IMR-90 (cell line): ENCODE measurements at regions not wholly inside any gene's neighbourhood (a gene's known extent, or its start where the extent isn't known, plus 50 kb on each side); places are given as distances from the start of the nearest gene placed in this dataset.

Experiments used
- ATAC-seq: fragments of 200-7000 bp; cut with Tn5 transposase; 2 replicates; pipeline ENCODE4 v1.9.1; 2020; ENCODE audit warnings: low read depth, mild to moderate bottlenecking, moderate library complexity
- BruUV-seq: library from RNA; stranded (reverse); fragments of 400-500 nt; replicated peaks from 2 replicates; lab custom pipeline; 2021; lab: Mats Ljungman, UMichigan
- CTCF ChIA-PET: fragments of 300-600 bp; formaldehyde crosslinking; extraction: SDS; loops from one replicate; lab custom pipeline; 2021; ENCODE audit warnings: antibody characterized with exemption; lab: Yijun Ruan, JAX
- POLR2A ChIA-PET: fragments of 300-600 bp; sonication (Branson Sonifier 250); formaldehyde crosslinking; loops from one replicate; lab custom pipeline; 2022; ENCODE audit warnings: antibody characterized with exemption; ENCODE audit not compliant: unreplicated experiment; lab: Charles Lee
- DNase-seq: peaks from one replicate; pipeline ENCODE4 v3.0.0; 2013
- H2AFZ ChIP-seq: replicated peaks from 2 replicates; pipeline ENCODE3; 2013; ENCODE audit warnings: low read length, mild to moderate bottlenecking; ENCODE audit not compliant: poor library complexity
- H2AK5ac ChIP-seq: 2 replicates; pipeline ENCODE4 v1.6.1; 2013; ENCODE audit warnings: low read depth, low read length, inconsistent platforms
- H2AK9ac ChIP-seq: replicated peaks from 2 replicates; pipeline ENCODE3; 2013; ENCODE audit warnings: mild to moderate bottlenecking, low read depth, low read length, moderate library complexity; ENCODE audit not compliant: poor library complexity
- H2BK120ac ChIP-seq: 2 replicates; pipeline ENCODE4 v1.6.1; 2013; ENCODE audit warnings: low read depth, low read length, inconsistent platforms
- H2BK15ac ChIP-seq: 3 replicates; pipeline ENCODE4 v1.6.1; 2013; ENCODE audit warnings: low read depth, low read length, inconsistent platforms
- H2BK20ac ChIP-seq: 2 replicates; pipeline ENCODE4 v1.6.1; 2013; ENCODE audit warnings: low read depth, mild to moderate bottlenecking, inconsistent platforms, low read length, moderate library complexity
- H2BK5ac ChIP-seq: 2 replicates; pipeline ENCODE4 v1.6.1; 2013; ENCODE audit warnings: mild to moderate bottlenecking, low read depth, low read length, inconsistent platforms; ENCODE audit not compliant: poor library complexity, severe bottlenecking
- H3K14ac ChIP-seq: replicated peaks from 2 replicates; pipeline ENCODE4 v1.6.1; 2013; ENCODE audit warnings: low read depth, low read length, inconsistent platforms
- H3K18ac ChIP-seq: 2 replicates; pipeline ENCODE4 v1.6.1; 2013; ENCODE audit warnings: low read depth, low read length, control low read depth
- H3K23ac ChIP-seq: 2 replicates; pipeline ENCODE4 v1.6.1; 2013; ENCODE audit warnings: low read depth, low read length, inconsistent platforms
- H3K27ac ChIP-seq: 2 replicates; pipeline ENCODE4 v1.5.1; 2013; ENCODE audit warnings: mild to moderate bottlenecking, control low read depth, low read length; ENCODE audit not compliant: insufficient read depth
- H3K27me3 ChIP-seq: 2 replicates; pipeline ENCODE4 v1.6.1; 2013; ENCODE audit warnings: low read length; ENCODE audit not compliant: control insufficient read depth, insufficient read depth
- H3K36me3 ChIP-seq: 2 replicates; pipeline ENCODE4 v1.6.1; 2013; ENCODE audit warnings: low read length, mixed read lengths; ENCODE audit not compliant: control insufficient read depth, insufficient read depth
- H3K4ac ChIP-seq: 2 replicates; pipeline ENCODE4 v1.6.1; 2013; ENCODE audit warnings: low read depth, low read length, inconsistent platforms
- H3K4me1 ChIP-seq: 2 replicates; pipeline ENCODE4 v1.6.1; 2013; ENCODE audit warnings: low read length, mixed read lengths; ENCODE audit not compliant: control insufficient read depth, insufficient read depth
- H3K4me2 ChIP-seq: 2 replicates; pipeline ENCODE4 v1.6.1; 2013; ENCODE audit warnings: low read depth, mild to moderate bottlenecking, control low read depth, low read length, moderate library complexity
- H3K4me3 ChIP-seq: 2 replicates; pipeline ENCODE4 v1.5.1; 2013; ENCODE audit warnings: low read depth, mild to moderate bottlenecking, control low read depth, low read length, moderate library complexity; ENCODE audit not compliant: insufficient read depth
- H3K56ac ChIP-seq: 2 replicates; pipeline ENCODE4 v1.6.1; 2013; ENCODE audit warnings: low read length, inconsistent platforms; ENCODE audit not compliant: insufficient read depth; ENCODE audit errors: extremely low read depth
- H3K79me1 ChIP-seq, 2 experiments: 2 replicates each; pipeline ENCODE4 v1.6.1; 2013; ENCODE audit warnings: low read length in 2 of 2, inconsistent platforms in 1 of 2, low read depth in 1 of 2
- H3K9ac ChIP-seq: 2 replicates; pipeline ENCODE4 v1.6.1; 2013; ENCODE audit warnings: low read depth, low read length, control low read depth
- H3K9me1 ChIP-seq: 2 replicates; pipeline ENCODE4 v1.6.1; 2013; ENCODE audit warnings: low read length, inconsistent platforms; ENCODE audit not compliant: insufficient read depth
- H3K9me3 ChIP-seq: 2 replicates; pipeline ENCODE4 v1.6.1; 2013; ENCODE audit warnings: low read length; ENCODE audit not compliant: control insufficient read depth, insufficient read depth
- H4K20me1 ChIP-seq: 2 replicates; pipeline ENCODE4 v1.6.1; 2013; ENCODE audit warnings: low read length, inconsistent platforms; ENCODE audit not compliant: insufficient read depth
- H4K5ac ChIP-seq: 2 replicates; pipeline ENCODE4 v1.6.1; 2013; ENCODE audit warnings: mild to moderate bottlenecking, low read depth, low read length, control low read depth
- H4K8ac ChIP-seq, 2 experiments: 2 replicates each; pipeline ENCODE4 v1.6.1; 2013; ENCODE audit warnings: low read depth in 2 of 2, low read length in 2 of 2, control low read depth in 1 of 2, inconsistent platforms in 1 of 2
- H4K91ac ChIP-seq: 2 replicates; pipeline ENCODE4 v1.6.1; 2013; ENCODE audit warnings: low read depth, low read length, inconsistent platforms; ENCODE audit not compliant: insufficient read depth
- BHLHE40 ChIP-seq: fragments of 150-350 bp; IDR thresholded peaks from 2 replicates; pipeline ENCODE4 v1.6.1; 2016; ENCODE audit warnings: mild to moderate bottlenecking, low read depth, low read length
- CEBPB ChIP-seq: IDR thresholded peaks from 2 replicates; pipeline ENCODE4 v1.6.1; 2012; ENCODE audit warnings: low read depth, low read length, improper control_type of control experiment
- CHD1 ChIP-seq: IDR thresholded peaks from 2 replicates; pipeline ENCODE4 v1.6.1; 2012; ENCODE audit warnings: low read depth, low read length, improper control_type of control experiment
- FOS ChIP-seq: fragments of 150-350 bp; IDR thresholded peaks from 2 replicates; pipeline ENCODE4 v1.6.1; 2016; ENCODE audit warnings: low read depth, low read length
- MAFK ChIP-seq: IDR thresholded peaks from 2 replicates; pipeline ENCODE4 v1.6.1; 2012; ENCODE audit warnings: low read depth, low read length, improper control_type of control experiment
- MXI1 ChIP-seq: IDR thresholded peaks from 2 replicates; pipeline ENCODE4 v1.6.1; 2012; ENCODE audit warnings: low read depth, mild to moderate bottlenecking, low read length, moderate library complexity, borderline replicate concordance
- NFE2L2 ChIP-seq: fragments of 150-350 bp; IDR thresholded peaks from 2 replicates; pipeline ENCODE4 v1.6.1; 2016; ENCODE audit warnings: low read depth, mild to moderate bottlenecking, low read length
- POLR2A ChIP-seq: IDR thresholded peaks from 2 replicates; pipeline ENCODE4 v1.6.1; 2012; ENCODE audit warnings: mild to moderate bottlenecking, low read depth, low read length
- RAD21 ChIP-seq: IDR thresholded peaks from 2 replicates; pipeline ENCODE4 v1.6.1; 2012; ENCODE audit warnings: low read length, improper control_type of control experiment
- RCOR1 ChIP-seq: IDR thresholded peaks from 2 replicates; pipeline ENCODE4 v1.6.1; 2012; ENCODE audit warnings: mild to moderate bottlenecking, low read length, improper control_type of control experiment; ENCODE audit not compliant: insufficient replicate concordance
- RFX5 ChIP-seq: IDR thresholded peaks from 2 replicates; pipeline ENCODE4 v1.8.0; 2012; ENCODE audit warnings: low read depth, mild to moderate bottlenecking, low read length, moderate library complexity
- SMC3 ChIP-seq: fragments of 150-350 bp; IDR thresholded peaks from 2 replicates; pipeline ENCODE4 v1.6.1; 2016; ENCODE audit warnings: low read depth, mild to moderate bottlenecking, antibody characterized with exemption, low read length, moderate library complexity
- WGBS, 2 experiments: methylation state at CpG; one replicate each; pipeline versions ENCODE4 v1.1.5 to v1.1.7; 2013; ENCODE audit warnings: missing lambda C conversion rate in 2 of 2; ENCODE audit not compliant: insufficient read length in 1 of 2; ENCODE audit errors: extremely low coverage in 2 of 2; 5-methylcytosine and 5-hydroxymethylcytosine counted together
- dilution Hi-C: fragments of 300-500 bp; cut with HindIII; formaldehyde crosslinking; loops from one replicate; pipeline ENCODE4 v1.14.3; 2018; ENCODE audit warnings: low sequenced_read_pairs; ENCODE audit not compliant: unreplicated experiment
- in situ Hi-C: fragments of 300-500 bp; cut with MboI; formaldehyde crosslinking; loops from 3 replicates; pipeline ENCODE4 v1.14.3; 2019; ENCODE audit warnings: low sequenced_read_pairs, inconsistent platforms, mixed read lengths
- intact Hi-C: fragments of 100-400 bp; cut with micrococcal nuclease; formaldehyde crosslinking; loops from 2 replicates; pipeline ENCODE4 v1.10.0; 2022
- TF ChIP-seq, protein P1 (sequence below): fragments of 150-350 bp; IDR thresholded peaks from 2 replicates; pipeline ENCODE4 v1.6.1; 2017; ENCODE audit warnings: mild to moderate bottlenecking, antibody characterized with exemption, low read length, low read depth
- TF ChIP-seq, protein P2 (sequence below): fragments of 150-350 bp; IDR thresholded peaks from 2 replicates; pipeline ENCODE4 v1.6.1; 2016; ENCODE audit warnings: low read depth, mild to moderate bottlenecking, low read length, moderate library complexity, borderline replicate concordance
- TF ChIP-seq, protein P3 (sequence below): conservative IDR thresholded peaks from 2 replicates; pipeline ENCODE4 v1.5.1; 2012; ENCODE audit warnings: mild to moderate bottlenecking, low read depth, low read length, improper control_type of control experiment

DNA sequence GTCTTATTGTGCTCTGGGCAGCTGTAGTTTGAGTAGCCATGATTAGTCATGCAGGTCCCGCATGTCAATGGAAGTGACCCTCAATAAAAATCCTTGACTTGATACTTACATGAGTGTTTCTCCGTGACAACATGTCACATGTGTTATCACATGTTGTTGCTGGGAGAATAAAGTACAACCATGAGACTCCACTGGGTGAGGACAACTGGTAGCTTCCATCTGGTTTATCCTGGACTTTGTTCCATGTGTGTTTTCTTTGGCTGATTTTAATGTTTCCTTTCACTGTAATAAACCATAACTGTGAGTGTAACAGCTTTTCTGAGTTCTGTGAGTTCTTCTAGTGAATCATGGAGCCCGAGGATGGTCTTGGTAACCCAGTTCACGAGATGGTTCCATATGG is 63.1 kb upstream of the NDN start:
- Histone ChIP-seq H2BK120ac (no peak overlapping the region), H3K4me2 (no peak overlapping the region), H4K8ac (no peak overlapping the region), H3K9me3 (peaks cover 13% of the 10 kb centered on the region), H3K4me3 (no peak overlapping the region), H3K14ac (no peak overlapping the region), H3K56ac (no peak overlapping the region), H3K79me1 (no peaks in the 10 kb centered on the region), H2AK9ac (no peak overlapping the region), H2AFZ (no peak overlapping the region), H2AK5ac (no peak overlapping the region), H2BK15ac (no peak overlapping the region), H3K27ac (no peak overlapping the region), H3K9ac (no peak overlapping the region), H2BK5ac (no peak overlapping the region), H3K27me3 (no peaks in the 10 kb centered on the region), H3K4me1 (no peaks in the 10 kb centered on the region), H4K20me1 (no peaks in the 10 kb centered on the region), H3K9me1 (no peaks in the 10 kb centered on the region), H3K23ac (no peak overlapping the region), H2BK20ac (no peak overlapping the region), H4K91ac (no peak overlapping the region), H3K36me3 (no peaks in the 10 kb centered on the region), H3K18ac (no peak overlapping the region), H3K4ac (no peak overlapping the region), H4K5ac (no peak overlapping the region)
- CTCF ChIA-PET = no interaction called here
- in situ Hi-C loops (no loop called here), intact Hi-C loops (no loop called here), dilution Hi-C loops (no loop called here)
- TF ChIP-seq CHD1 (no peak), POLR2A (no peak), FOS (no peak), RFX5 (no peak), MAFK (no peak), SMC3 (no peak), NFE2L2 (no peak), RAD21 (no peak), CEBPB (no peak), RCOR1 (no peak), MXI1 (no peak), BHLHE40 (no peak)
- TF ChIP-seq, protein P1, sequence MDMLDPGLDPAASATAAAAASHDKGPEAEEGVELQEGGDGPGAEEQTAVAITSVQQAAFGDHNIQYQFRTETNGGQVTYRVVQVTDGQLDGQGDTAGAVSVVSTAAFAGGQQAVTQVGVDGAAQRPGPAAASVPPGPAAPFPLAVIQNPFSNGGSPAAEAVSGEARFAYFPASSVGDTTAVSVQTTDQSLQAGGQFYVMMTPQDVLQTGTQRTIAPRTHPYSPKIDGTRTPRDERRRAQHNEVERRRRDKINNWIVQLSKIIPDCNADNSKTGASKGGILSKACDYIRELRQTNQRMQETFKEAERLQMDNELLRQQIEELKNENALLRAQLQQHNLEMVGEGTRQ = no peak
- TF ChIP-seq, protein P2, sequence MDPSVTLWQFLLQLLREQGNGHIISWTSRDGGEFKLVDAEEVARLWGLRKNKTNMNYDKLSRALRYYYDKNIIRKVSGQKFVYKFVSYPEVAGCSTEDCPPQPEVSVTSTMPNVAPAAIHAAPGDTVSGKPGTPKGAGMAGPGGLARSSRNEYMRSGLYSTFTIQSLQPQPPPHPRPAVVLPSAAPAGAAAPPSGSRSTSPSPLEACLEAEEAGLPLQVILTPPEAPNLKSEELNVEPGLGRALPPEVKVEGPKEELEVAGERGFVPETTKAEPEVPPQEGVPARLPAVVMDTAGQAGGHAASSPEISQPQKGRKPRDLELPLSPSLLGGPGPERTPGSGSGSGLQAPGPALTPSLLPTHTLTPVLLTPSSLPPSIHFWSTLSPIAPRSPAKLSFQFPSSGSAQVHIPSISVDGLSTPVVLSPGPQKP = no peak
- TF ChIP-seq, protein P3, sequence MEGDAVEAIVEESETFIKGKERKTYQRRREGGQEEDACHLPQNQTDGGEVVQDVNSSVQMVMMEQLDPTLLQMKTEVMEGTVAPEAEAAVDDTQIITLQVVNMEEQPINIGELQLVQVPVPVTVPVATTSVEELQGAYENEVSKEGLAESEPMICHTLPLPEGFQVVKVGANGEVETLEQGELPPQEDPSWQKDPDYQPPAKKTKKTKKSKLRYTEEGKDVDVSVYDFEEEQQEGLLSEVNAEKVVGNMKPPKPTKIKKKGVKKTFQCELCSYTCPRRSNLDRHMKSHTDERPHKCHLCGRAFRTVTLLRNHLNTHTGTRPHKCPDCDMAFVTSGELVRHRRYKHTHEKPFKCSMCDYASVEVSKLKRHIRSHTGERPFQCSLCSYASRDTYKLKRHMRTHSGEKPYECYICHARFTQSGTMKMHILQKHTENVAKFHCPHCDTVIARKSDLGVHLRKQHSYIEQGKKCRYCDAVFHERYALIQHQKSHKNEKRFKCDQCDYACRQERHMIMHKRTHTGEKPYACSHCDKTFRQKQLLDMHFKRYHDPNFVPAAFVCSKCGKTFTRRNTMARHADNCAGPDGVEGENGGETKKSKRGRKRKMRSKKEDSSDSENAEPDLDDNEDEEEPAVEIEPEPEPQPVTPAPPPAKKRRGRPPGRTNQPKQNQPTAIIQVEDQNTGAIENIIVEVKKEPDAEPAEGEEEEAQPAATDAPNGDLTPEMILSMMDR = no peak
- no TSS peak for BruUV-seq
- POLR2A ChIA-PET = no interaction called here
- no CpG with 5 or more reads among the region's 4 CpGs for WGBS, 2 experiments
- DNase-seq (no peak), ATAC-seq (no peak)
